GM18508 (cell line): ENCODE measurements at regions not wholly inside any gene's neighbourhood (a gene's known extent, or its start where the extent isn't known, plus 50 kb on each side); places are given as distances from the start of the nearest gene placed in this dataset.

Experiments used
- ATAC-seq: cut with Tn5 transposase; IDR thresholded peaks from one replicate; pipeline ENCODE4 v1.9.1; 2021; ENCODE audit warnings: moderate number of reproducible peaks; ENCODE audit not compliant: insufficient read depth, unreplicated experiment

- ATAC-seq = no peak
These were observed 57.2 kb downstream of the NKX6-1 start for GRCh38 chr4:84441758-84442377.

- no peak for ATAC-seq
These were observed 59.1 kb downstream of the NKX6-1 start for GRCh38 chr4:84439996-84440395.

GRCh38 chr4:84436812-84437211 lies 62.3 kb downstream of the NKX6-1 start:
- ATAC-seq = no peak

GRCh38 chr4:84434344-84434743 lies 64.7 kb downstream of the NKX6-1 start:
- no peak for ATAC-seq

- ATAC-seq = no peak
These were observed 65.4 kb downstream of the NKX6-1 start for GRCh38 chr4:84433633-84434222.

- no peak for ATAC-seq
These were observed 66.4 kb downstream of the NKX6-1 start for GRCh38 chr4:84432713-84433112.

- no peak for ATAC-seq
These were observed 78.5 kb downstream of the NKX6-1 start for GRCh38 chr4:84420608-84421007.

GRCh38 chr4:84419201-84419600 lies 79.9 kb downstream of the NKX6-1 start:
- no peak for ATAC-seq

- no peak for ATAC-seq
These were observed 80.9 kb downstream of the NKX6-1 start for GRCh38 chr4:84417997-84418709.

GRCh38 chr4:84413976-84414375 lies 85.1 kb downstream of the NKX6-1 start:
- no peak for ATAC-seq

- no peak for ATAC-seq
These were observed 85.6 kb downstream of the NKX6-1 start for GRCh38 chr4:84413480-84413879.

GRCh38 chr4:84412062-84412461 lies 87.0 kb downstream of the NKX6-1 start:
- ATAC-seq = no peak

GRCh38 chr4:84407554-84408407 lies 91.3 kb downstream of the NKX6-1 start:
- ATAC-seq = no peak

GRCh38 chr4:84403656-84404055 lies 95.4 kb downstream of the NKX6-1 start:
- ATAC-seq = no peak

- ATAC-seq = no peak
These were observed 97.3 kb downstream of the NKX6-1 start for GRCh38 chr4:84401701-84402306.

GRCh38 chr4:84394386-84394785 lies 104.7 kb downstream of the NKX6-1 start:
- ATAC-seq = no peak

- ATAC-seq = no peak
These were observed 106.0 kb downstream of the NKX6-1 start for GRCh38 chr4:84392951-84393590.

- no peak for ATAC-seq
These were observed 109.7 kb downstream of the NKX6-1 start for GRCh38 chr4:84389406-84389805.

- no peak for ATAC-seq
These were observed 113.9 kb downstream of the NKX6-1 start for GRCh38 chr4:84385203-84385602.

GRCh38 chr4:84384801-84385200 lies 114.3 kb downstream of the NKX6-1 start:
- ATAC-seq = no peak
